WTC11 (cell line): ENCODE measurements at regions not wholly inside any gene's neighbourhood (a gene's known extent, or its start where the extent isn't known, plus 50 kb on each side); places are given as distances from the start of the nearest gene placed in this dataset.

Source experiments
- ATAC-seq: fragments of 200-7000 bp; cut with Tn5 transposase; 2 replicates; pipeline ENCODE4 v1.10.0; 2021; ENCODE audit warnings: mild to moderate bottlenecking, moderate library complexity
- CTCF ChIA-PET: fragments of 300-600 bp; sonication (Branson Sonifier 250); formaldehyde crosslinking; loops from one replicate; lab custom pipeline; 2021; ENCODE audit warnings: antibody characterized with exemption; lab: Charles Lee
- POLR2A ChIA-PET: fragments of 350-600 bp; sonication (Branson Sonifier 250); formaldehyde crosslinking; loops from one replicate; lab custom pipeline; 2021; ENCODE audit warnings: antibody characterized with exemption; lab: Charles Lee
- DNase-seq: peaks from one replicate; pipeline ENCODE4 v3.0.0; 2021; ENCODE audit warnings: low spot score
- H3K27ac Mint-ChIP-seq: 2 replicates; pipeline ENCODE4 v1.8.0; 2021; ENCODE audit warnings: mixed read lengths
- H3K27me3 Mint-ChIP-seq: 2 replicates; pipeline ENCODE4 v1.8.0; 2021; ENCODE audit warnings: low read depth, mild to moderate bottlenecking, moderate library complexity, mixed read lengths
- H3K36me3 Mint-ChIP-seq: 2 replicates; pipeline ENCODE4 v1.8.0; 2021; ENCODE audit warnings: mixed read lengths
- H3K4me1 Mint-ChIP-seq: 2 replicates; pipeline ENCODE4 v1.8.0; 2022; ENCODE audit warnings: mixed read lengths
- H3K4me3 Mint-ChIP-seq: 2 replicates; pipeline ENCODE4 v1.8.0; 2021; ENCODE audit warnings: mild to moderate bottlenecking, moderate library complexity, mixed read lengths
- H3K9me3 Mint-ChIP-seq: 2 replicates; pipeline ENCODE4 v1.8.0; 2021; ENCODE audit warnings: mixed read lengths
- AFF4 ChIP-seq: sonication (generic); formaldehyde crosslinking; IDR thresholded peaks from 2 replicates; pipeline ENCODE4 v1.8.1; 2023; ENCODE audit warnings: mild to moderate bottlenecking, missing genetic modification reagents, borderline replicate concordance
- ATF6 ChIP-seq: sonication (generic); formaldehyde crosslinking; IDR thresholded peaks from 2 replicates; pipeline ENCODE4 v1.8.1; 2023; ENCODE audit warnings: mild to moderate bottlenecking, missing genetic modification reagents
- ERG ChIP-seq: fragments of 250-450 bp; sonication (Bioruptor Pico); IDR thresholded peaks from 2 replicates; pipeline ENCODE4 v1.8.0; 2021; ENCODE audit warnings: mild to moderate bottlenecking
- JAZF1 ChIP-seq: fragments of 250-450 bp; sonication (Bioruptor Pico); IDR thresholded peaks from 2 replicates; pipeline ENCODE4 v1.9.0; 2021; ENCODE audit warnings: moderate library complexity, mild to moderate bottlenecking, inconsistent platforms
- MAX ChIP-seq: sonication (generic); formaldehyde crosslinking; IDR thresholded peaks from 2 replicates; pipeline ENCODE4 v1.8.0; 2022; ENCODE audit warnings: mild to moderate bottlenecking, missing genetic modification reagents
- NR1H2 ChIP-seq: sonication (generic); formaldehyde crosslinking; IDR thresholded peaks from 2 replicates; pipeline ENCODE4 v1.9.0; 2021; ENCODE audit warnings: mild to moderate bottlenecking, moderate library complexity, missing genetic modification reagents
- OVOL2 ChIP-seq: fragments of 250-450 bp; sonication (Bioruptor Pico); IDR thresholded peaks from 2 replicates; pipeline ENCODE4 v1.9.0; 2021; ENCODE audit warnings: mild to moderate bottlenecking, borderline replicate concordance
- RORB ChIP-seq: fragments of 250-450 bp; sonication (Bioruptor Pico); IDR thresholded peaks from 2 replicates; pipeline ENCODE4 v1.9.0; 2021; ENCODE audit warnings: mild to moderate bottlenecking
- TCF7 ChIP-seq: sonication (generic); formaldehyde crosslinking; IDR thresholded peaks from 2 replicates; pipeline ENCODE4 v1.8.0; 2022; ENCODE audit warnings: mild to moderate bottlenecking, low read depth, missing genetic modification reagents, moderate library complexity
- TEAD4 ChIP-seq: sonication (generic); formaldehyde crosslinking; IDR thresholded peaks from 2 replicates; pipeline ENCODE4 v1.8.0; 2022; ENCODE audit warnings: mild to moderate bottlenecking, missing genetic modification reagents
- USF2 ChIP-seq: sonication (generic); formaldehyde crosslinking; IDR thresholded peaks from 2 replicates; pipeline ENCODE4 v1.8.1; 2023; ENCODE audit warnings: mild to moderate bottlenecking, missing genetic modification reagents, moderate library complexity
- ZNF317 ChIP-seq: sonication (generic); formaldehyde crosslinking; IDR thresholded peaks from 2 replicates; pipeline ENCODE4 v1.8.1; 2023; ENCODE audit warnings: low read depth, mild to moderate bottlenecking, moderate library complexity, missing genetic modification reagents, borderline replicate concordance
- ZNF425 ChIP-seq: fragments of 250-450 bp; sonication (Bioruptor Pico); conservative IDR thresholded peaks from 2 replicates; pipeline ENCODE4 v1.9.0; 2021; ENCODE audit warnings: mild to moderate bottlenecking
- ZNF512 ChIP-seq: sonication (generic); formaldehyde crosslinking; IDR thresholded peaks from 2 replicates; pipeline ENCODE4 v1.8.1; 2022; ENCODE audit warnings: missing genetic modification reagents, borderline replicate concordance
- ZNF532 ChIP-seq: fragments of 250-450 bp; sonication (Bioruptor Pico); IDR thresholded peaks from 2 replicates; pipeline ENCODE4 v1.9.0; 2021; ENCODE audit warnings: mild to moderate bottlenecking, borderline replicate concordance
- ZNF671 ChIP-seq: fragments of 250-450 bp; sonication (Bioruptor Pico); IDR thresholded peaks from 2 replicates; pipeline ENCODE4 v1.8.0; 2021; ENCODE audit warnings: mild to moderate bottlenecking
- ZSCAN18 ChIP-seq: fragments of 250-450 bp; sonication (Bioruptor Pico); IDR thresholded peaks from 2 replicates; pipeline ENCODE4 v2.1.2; 2022; ENCODE audit warnings: mild to moderate bottlenecking, moderate library complexity

- H3K27ac Mint-ChIP-seq = no peak overlapping the region
- TF ChIP-seq TCF7 (CRISPR knock-in tag) = no peak
- TF ChIP-seq ZNF512 (CRISPR knock-in tag) = no peak
- no peak for TF ChIP-seq ATF6 (CRISPR knock-in tag)
- no peak for TF ChIP-seq JAZF1 (CRISPR knock-in tag)
- TF ChIP-seq ZSCAN18 = no peak
- TF ChIP-seq NR1H2 (CRISPR knock-in tag) = no peak
- TF ChIP-seq RORB (CRISPR knock-in tag) = no peak
- H3K9me3 Mint-ChIP-seq = peaks cover 36% of the 10 kb centered on the region
- no peaks in the 10 kb centered on the region for H3K27me3 Mint-ChIP-seq
- ChIA-PET CTCF (no interaction called here), POLR2A (interaction anchor here (0.6 kb wide), 1 partner anchor 12 kb away, joined by 3 read pairs; no protein-coding TSS in a partner anchor)
- no peak overlapping the region for H3K4me3 Mint-ChIP-seq
- ATAC-seq (no peak), DNase-seq (no peak)
- H3K4me1 Mint-ChIP-seq = no peaks in the 10 kb centered on the region
- peaks cover 23% of the 10 kb centered on the region for H3K36me3 Mint-ChIP-seq
Measured at GRCh38 chr1:106121728-106122127, 934.7 kb upstream of the PRMT6 start.

GRCh38 chr1:106134561-106134960 lies 921.9 kb upstream of the PRMT6 start:
- ChIA-PET CTCF (no interaction called here), POLR2A (no interaction called here)
- no peaks in the 10 kb centered on the region for H3K27me3 Mint-ChIP-seq
- H3K9me3 Mint-ChIP-seq = no peaks in the 10 kb centered on the region
- DNase-seq (no peak), ATAC-seq (no peak)
- no peak overlapping the region for H3K4me3 Mint-ChIP-seq
- no peaks in the 10 kb centered on the region for H3K4me1 Mint-ChIP-seq
- no peak for TF ChIP-seq TEAD4 (CRISPR knock-in tag)
- no peak for TF ChIP-seq OVOL2 (CRISPR knock-in tag)
- TF ChIP-seq ZNF317 (CRISPR knock-in tag) = no peak
- no peak for TF ChIP-seq USF2
- TF ChIP-seq ZNF671 (CRISPR knock-in tag) = no peak
- no peak for TF ChIP-seq MAX (CRISPR knock-in tag)
- TF ChIP-seq AFF4 (CRISPR knock-in tag) = no peak
- TF ChIP-seq ZNF532 (CRISPR knock-in tag) = no peak
- TF ChIP-seq ERG (CRISPR knock-in tag) = no peak
- TF ChIP-seq ZNF425 (CRISPR knock-in tag) = no peak
- H3K36me3 Mint-ChIP-seq = no peaks in the 10 kb centered on the region
- no peak overlapping the region for H3K27ac Mint-ChIP-seq
